GM19025 (cell line): ENCODE measurements at regions not wholly inside any gene's neighbourhood (a gene's known extent, or its start where the extent isn't known, plus 50 kb on each side); places are given as distances from the start of the nearest gene placed in this dataset.

Source experiments
- ATAC-seq: cut with Tn5 transposase; IDR thresholded peaks from one replicate; pipeline ENCODE4 v1.9.1; 2021; ENCODE audit warnings: mild to moderate bottlenecking, low read depth, moderate library complexity; ENCODE audit not compliant: unreplicated experiment

- no peak for ATAC-seq
These were observed 260.6 kb upstream of the NT5C1B start for GRCh38 chr2:18849841-18850578.

GRCh38 chr2:18848646-18849045, 259.3 kb upstream of the NT5C1B start:
- no peak for ATAC-seq

GRCh38 chr2:18845854-18846445, 256.6 kb upstream of the NT5C1B start:
- ATAC-seq: no peak

GRCh38 chr2:18842836-18843235, 253.5 kb upstream of the NT5C1B start:
- ATAC-seq: no peak

GRCh38 chr2:18841248-18842150, 252.1 kb upstream of the NT5C1B start:
- no peak for ATAC-seq

GRCh38 chr2:18837240-18837639, 247.9 kb upstream of the NT5C1B start:
- no peak for ATAC-seq

GRCh38 chr2:18836436-18836835, 247.1 kb upstream of the NT5C1B start:
- ATAC-seq: no peak

GRCh38 chr2:18835787-18836186, 246.4 kb upstream of the NT5C1B start:
- no peak for ATAC-seq

GRCh38 chr2:18834341-18834740, 245.0 kb upstream of the NT5C1B start:
- no peak for ATAC-seq

- ATAC-seq: no peak
These were observed 244.6 kb upstream of the NT5C1B start for GRCh38 chr2:18833941-18834340.

GRCh38 chr2:18831916-18832510, 242.6 kb upstream of the NT5C1B start:
- ATAC-seq: no peak

GRCh38 chr2:18830962-18831361, 241.6 kb upstream of the NT5C1B start:
- ATAC-seq: no peak

GRCh38 chr2:18829976-18830375, 240.6 kb upstream of the NT5C1B start:
- no peak for ATAC-seq

GRCh38 chr2:18829251-18829902, 240.0 kb upstream of the NT5C1B start:
- ATAC-seq: no peak

GRCh38 chr2:18828296-18828695, 238.9 kb upstream of the NT5C1B start:
- ATAC-seq: no peak

- ATAC-seq: no peak
These were observed 236.5 kb upstream of the NT5C1B start for GRCh38 chr2:18825838-18826237.

- ATAC-seq: no peak
These were observed 235.5 kb upstream of the NT5C1B start for GRCh38 chr2:18824915-18825314.

- ATAC-seq: no peak
These were observed 235.0 kb upstream of the NT5C1B start for GRCh38 chr2:18824325-18824790.

- no peak for ATAC-seq
These were observed 232.1 kb upstream of the NT5C1B start for GRCh38 chr2:18821431-18821830.

GRCh38 chr2:18820966-18821365, 231.6 kb upstream of the NT5C1B start:
- no peak for ATAC-seq
